ENCODE measurements at regions not wholly inside any gene's neighbourhood (a gene's known extent, or its start where the extent isn't known, plus 50 kb on each side); places are given as distances from the start of the nearest gene placed in this dataset.

GRCh38 chr1:87928623-87929022 is 599.9 kb downstream of the LMO4 start:
- TF ChIP-seq CTCF (IDR thresholded peaks at IDR 0.05; ENCODE audit: insufficient read depth, low read depth, low read length) = no peak
- TF ChIP-seq EZH2 (IDR thresholded peaks at IDR 0.05; ENCODE audit: insufficient read depth, low read length) = no peak
